ENCODE measurements at regions not wholly inside any gene's neighbourhood (a gene's known extent, or its start where the extent isn't known, plus 50 kb on each side); places are given as distances from the start of the nearest gene placed in this dataset.

- no peak for DNase-seq
- no peaks in the 10 kb centered on the region for H3K4me1 ChIP-seq (ENCODE audit: insufficient read depth, low read length)
- H3K36me3 ChIP-seq (ENCODE audit: insufficient read depth, low read length) = no peaks in the 10 kb centered on the region
- no peak overlapping the region for H3K27ac Mint-ChIP-seq
- H3K4me3 Mint-ChIP-seq = no peak overlapping the region
- no peak for ATAC-seq (ENCODE audit: poor library complexity)
- no peaks in the 10 kb centered on the region for H3K27me3 ChIP-seq (ENCODE audit: control insufficient read depth in 1 of 2, insufficient read depth in 2 of 2, low read length in 2 of 2)
- no peaks in the 10 kb centered on the region for H3K9me3 ChIP-seq (ENCODE audit: control insufficient read depth in 1 of 2, insufficient read depth in 1 of 2, low read length in 2 of 2)
- CTCF ChIA-PET = no interaction called here
- peaks cover 4% of the 10 kb centered on the region for H3K27me3 Mint-ChIP-seq
- no peaks in the 10 kb centered on the region for H3K9me3 Mint-ChIP-seq
- no peak overlapping the region for H3K27ac ChIP-seq (ENCODE audit: low read depth in 1 of 2, low read length in 2 of 2)
- H3K4me3 ChIP-seq (ENCODE audit: low read length) = no peak overlapping the region
- no peaks in the 10 kb centered on the region for H3K36me3 Mint-ChIP-seq (ENCODE audit: low read depth)
- TF ChIP-seq, protein P1, sequence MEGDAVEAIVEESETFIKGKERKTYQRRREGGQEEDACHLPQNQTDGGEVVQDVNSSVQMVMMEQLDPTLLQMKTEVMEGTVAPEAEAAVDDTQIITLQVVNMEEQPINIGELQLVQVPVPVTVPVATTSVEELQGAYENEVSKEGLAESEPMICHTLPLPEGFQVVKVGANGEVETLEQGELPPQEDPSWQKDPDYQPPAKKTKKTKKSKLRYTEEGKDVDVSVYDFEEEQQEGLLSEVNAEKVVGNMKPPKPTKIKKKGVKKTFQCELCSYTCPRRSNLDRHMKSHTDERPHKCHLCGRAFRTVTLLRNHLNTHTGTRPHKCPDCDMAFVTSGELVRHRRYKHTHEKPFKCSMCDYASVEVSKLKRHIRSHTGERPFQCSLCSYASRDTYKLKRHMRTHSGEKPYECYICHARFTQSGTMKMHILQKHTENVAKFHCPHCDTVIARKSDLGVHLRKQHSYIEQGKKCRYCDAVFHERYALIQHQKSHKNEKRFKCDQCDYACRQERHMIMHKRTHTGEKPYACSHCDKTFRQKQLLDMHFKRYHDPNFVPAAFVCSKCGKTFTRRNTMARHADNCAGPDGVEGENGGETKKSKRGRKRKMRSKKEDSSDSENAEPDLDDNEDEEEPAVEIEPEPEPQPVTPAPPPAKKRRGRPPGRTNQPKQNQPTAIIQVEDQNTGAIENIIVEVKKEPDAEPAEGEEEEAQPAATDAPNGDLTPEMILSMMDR (IDR thresholded peaks at IDR 0.05) = no peak
- no peaks in the 10 kb centered on the region for H3K4me1 Mint-ChIP-seq (ENCODE audit: low read depth)
- intact Hi-C loops (cut with DNase I, micrococcal nuclease) = no loop called here
- POLR2A ChIA-PET = no interaction called here
These were observed 536.5 kb downstream of the KCTD12 start for GRCh38 chr13:76349700-76350099.

GRCh38 chr13:76339649-76340048, 546.6 kb downstream of the KCTD12 start:
- Histone ChIP-seq H3K36me3 (ENCODE audit: insufficient read depth, low read length) (no peaks in the 10 kb centered on the region), H3K4me3 (ENCODE audit: low read length) (no peak overlapping the region), H3K9me3 (ENCODE audit: control insufficient read depth in 1 of 2, insufficient read depth in 1 of 2, low read length in 2 of 2) (peaks cover 0 to 4% of the 10 kb centered on the region in 2 experiments), H3K4me1 (ENCODE audit: insufficient read depth, low read length) (no peaks in the 10 kb centered on the region), H3K27me3 (ENCODE audit: control insufficient read depth in 1 of 2, insufficient read depth in 2 of 2, low read length in 2 of 2) (no peaks in the 10 kb centered on the region), H3K27ac (ENCODE audit: low read depth in 1 of 2, low read length in 2 of 2) (no peak overlapping the region)
- H3K36me3 Mint-ChIP-seq (ENCODE audit: low read depth) = no peaks in the 10 kb centered on the region
- no peak overlapping the region for H3K27ac Mint-ChIP-seq
- no peak for ATAC-seq (ENCODE audit: poor library complexity)
- CTCF ChIA-PET = no interaction called here
- intact Hi-C loops (cut with DNase I, micrococcal nuclease) = no loop called here
- peaks cover 3% of the 10 kb centered on the region for H3K27me3 Mint-ChIP-seq
- no peak overlapping the region for H3K4me3 Mint-ChIP-seq
- POLR2A ChIA-PET = no interaction called here
- H3K4me1 Mint-ChIP-seq (ENCODE audit: low read depth) = no peaks in the 10 kb centered on the region
- TF ChIP-seq, protein P1 (IDR thresholded peaks at IDR 0.05) = no peak
- no peaks in the 10 kb centered on the region for H3K9me3 Mint-ChIP-seq
- no peak for DNase-seq

- Mint-ChIP-seq H3K36me3 (ENCODE audit: low read depth) (no peaks in the 10 kb centered on the region), H3K4me3 (no peak overlapping the region), H3K27ac (no peak overlapping the region), H3K4me1 (ENCODE audit: low read depth) (no peaks in the 10 kb centered on the region), H3K9me3 (no peaks in the 10 kb centered on the region), H3K27me3 (peaks cover 3% of the 10 kb centered on the region)
- H3K9me3 ChIP-seq (ENCODE audit: control insufficient read depth in 1 of 2, insufficient read depth in 1 of 2, low read length in 2 of 2) = peaks cover 0 to 4% of the 10 kb centered on the region in 2 experiments
- H3K36me3 ChIP-seq (ENCODE audit: insufficient read depth, low read length) = no peaks in the 10 kb centered on the region
- intact Hi-C loops (cut with DNase I, micrococcal nuclease) = no loop called here
- ATAC-seq (ENCODE audit: poor library complexity) (no peak), DNase-seq (no peak)
- H3K4me3 ChIP-seq (ENCODE audit: low read length) = no peak overlapping the region
- no peaks in the 10 kb centered on the region for H3K27me3 ChIP-seq (ENCODE audit: control insufficient read depth in 1 of 2, insufficient read depth in 2 of 2, low read length in 2 of 2)
- H3K27ac ChIP-seq (ENCODE audit: low read depth in 1 of 2, low read length in 2 of 2) = no peak overlapping the region
- CTCF ChIA-PET = no interaction called here
- POLR2A ChIA-PET = no interaction called here
- H3K4me1 ChIP-seq (ENCODE audit: insufficient read depth, low read length) = no peaks in the 10 kb centered on the region
- TF ChIP-seq, protein P1 (IDR thresholded peaks at IDR 0.05) = no peak
These were observed 548.2 kb downstream of the KCTD12 start for GRCh38 chr13:76338003-76338402.
